ENCODE measurements at regions not wholly inside any gene's neighbourhood (a gene's known extent, or its start where the extent isn't known, plus 50 kb on each side); places are given as distances from the start of the nearest gene placed in this dataset.

DNA sequence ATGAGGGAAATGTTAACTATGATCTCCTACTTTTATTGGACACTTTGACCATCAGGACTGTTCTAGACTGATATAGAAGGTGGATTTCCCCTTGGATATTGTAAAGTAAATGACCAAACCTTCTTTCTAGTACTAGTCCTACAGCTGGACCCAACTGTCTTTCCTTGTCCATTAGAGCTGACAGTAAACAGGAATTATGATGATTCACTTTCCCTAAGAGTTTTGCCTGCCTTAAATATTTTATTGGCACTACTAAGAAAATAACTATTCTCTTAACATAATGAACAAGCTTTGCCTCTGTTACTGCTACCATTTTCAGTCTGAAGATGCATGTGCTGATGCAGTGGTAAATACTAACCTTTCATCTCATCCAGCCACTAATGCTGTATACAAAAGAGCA is 915.4 kb downstream of the CENPC start:
- TF ChIP-seq, protein P1, sequence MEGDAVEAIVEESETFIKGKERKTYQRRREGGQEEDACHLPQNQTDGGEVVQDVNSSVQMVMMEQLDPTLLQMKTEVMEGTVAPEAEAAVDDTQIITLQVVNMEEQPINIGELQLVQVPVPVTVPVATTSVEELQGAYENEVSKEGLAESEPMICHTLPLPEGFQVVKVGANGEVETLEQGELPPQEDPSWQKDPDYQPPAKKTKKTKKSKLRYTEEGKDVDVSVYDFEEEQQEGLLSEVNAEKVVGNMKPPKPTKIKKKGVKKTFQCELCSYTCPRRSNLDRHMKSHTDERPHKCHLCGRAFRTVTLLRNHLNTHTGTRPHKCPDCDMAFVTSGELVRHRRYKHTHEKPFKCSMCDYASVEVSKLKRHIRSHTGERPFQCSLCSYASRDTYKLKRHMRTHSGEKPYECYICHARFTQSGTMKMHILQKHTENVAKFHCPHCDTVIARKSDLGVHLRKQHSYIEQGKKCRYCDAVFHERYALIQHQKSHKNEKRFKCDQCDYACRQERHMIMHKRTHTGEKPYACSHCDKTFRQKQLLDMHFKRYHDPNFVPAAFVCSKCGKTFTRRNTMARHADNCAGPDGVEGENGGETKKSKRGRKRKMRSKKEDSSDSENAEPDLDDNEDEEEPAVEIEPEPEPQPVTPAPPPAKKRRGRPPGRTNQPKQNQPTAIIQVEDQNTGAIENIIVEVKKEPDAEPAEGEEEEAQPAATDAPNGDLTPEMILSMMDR (IDR thresholded peaks at IDR 0.05): no peak
- TF ChIP-seq POLR2A (IDR thresholded peaks at IDR 0.05): no peak
